ENCODE measurements at regions not wholly inside any gene's neighbourhood (a gene's known extent, or its start where the extent isn't known, plus 50 kb on each side); places are given as distances from the start of the nearest gene placed in this dataset.

GRCh38 chr21:25383545-25383944, 223.7 kb downstream of the MRPL39 start:
- TF ChIP-seq CTCF (IDR thresholded peaks at IDR 0.05; ENCODE audit: low read depth, low read length) = no peak
- no peak for DNase-seq (ENCODE audit: extremely low read depth, low read depth)

GRCh38 chr21:25381936-25382452, 225.3 kb downstream of the MRPL39 start:
- TF ChIP-seq CTCF (IDR thresholded peaks at IDR 0.05; ENCODE audit: low read depth, low read length) = no peak
- no peak for DNase-seq (ENCODE audit: extremely low read depth, low read depth)

GRCh38 chr21:25375675-25376074, 231.6 kb downstream of the MRPL39 start:
- DNase-seq (ENCODE audit: extremely low read depth, low read depth) = peak; percentile 14
- TF ChIP-seq CTCF (IDR thresholded peaks at IDR 0.05; ENCODE audit: low read depth, low read length) = no peak

GRCh38 chr21:25373126-25374082, 233.9 kb downstream of the MRPL39 start:
- no peak for DNase-seq (ENCODE audit: extremely low read depth, low read depth)
- no peak for TF ChIP-seq CTCF (IDR thresholded peaks at IDR 0.05; ENCODE audit: low read depth, low read length)

GRCh38 chr21:25371841-25372425, 235.3 kb downstream of the MRPL39 start:
- no peak for TF ChIP-seq CTCF (IDR thresholded peaks at IDR 0.05; ENCODE audit: low read depth, low read length)
- DNase-seq (ENCODE audit: extremely low read depth, low read depth) = no peak

- peak; percentile 71 for DNase-seq (ENCODE audit: extremely low read depth, low read depth)
- no peak for TF ChIP-seq CTCF (IDR thresholded peaks at IDR 0.05; ENCODE audit: low read depth, low read length)
Measured at GRCh38 chr21:25370311-25370744, 237.0 kb downstream of the MRPL39 start.

Measured in AG09319 (cell line).